K562 (cell line): ENCODE measurements at regions not wholly inside any gene's neighbourhood (a gene's known extent, or its start where the extent isn't known, plus 50 kb on each side); places are given as distances from the start of the nearest gene placed in this dataset.

ENCODE experiments used
- ATAC-seq: fragments of 200-7000 bp; cut with Tn5 transposase; 3 replicates; pipeline ENCODE4 v1.9.1; 2020; ENCODE audit warnings: moderate library complexity
- BruUV-seq: library from RNA; stranded (reverse); fragments of 400-500 nt; replicated peaks from 2 replicates; lab custom pipeline; 2021; lab: Mats Ljungman, UMichigan
- CTCF ChIA-PET: fragments of 300-600 bp; formaldehyde crosslinking; extraction: SDS; loops from one replicate; lab custom pipeline; 2021; ENCODE audit warnings: low intra/inter-chr PET ratio; lab: Yijun Ruan, JAX
- POLR2A ChIA-PET: fragments of 300-600, 350-650 bp; sonication (Branson Sonifier 250); formaldehyde crosslinking; extraction: SDS; loops from one replicate; lab custom pipeline; 2021; ENCODE audit warnings: antibody characterized with exemption, inconsistent platforms; lab: Yijun Ruan, JAX
- DNase-seq, 4 experiments: peaks; one replicate each; pipeline versions ENCODE4 v3.0.0 to v3.0.0-alpha.2; 2011 to 2018; ENCODE audit warnings: low spot score in 3 of 4, mixed read lengths in 3 of 4; ENCODE audit errors: extremely low read depth in 1 of 4
- FAIRE-seq: peaks from 2 replicates; lab custom pipeline; 2011; peaks lifted over from hg19 to GRCh38; lab: Jason Lieb, UNC
- H2AFZ ChIP-seq: 2 replicates; pipeline ENCODE4 v1.6.0; 2011; ENCODE audit warnings: low read depth, low read length, control low read depth, inconsistent platforms
- H3K27ac ChIP-seq: fragments of 200-600 bp; 3 replicates; pipeline ENCODE4 v1.8.0; 2011; ENCODE audit warnings: low read depth, mild to moderate bottlenecking, control low read depth, inconsistent platforms, low read length, moderate library complexity, mixed read lengths; ENCODE audit errors: extremely low read depth
- H3K27me3 ChIP-seq, 2 experiments: fragments of 300-600 bp in 1 of 2; 2 replicates in 1 of 2; 3 replicates in 1 of 2; pipeline versions ENCODE4 v1.6.0 to v1.8.0; 2011; ENCODE audit warnings: inconsistent platforms in 2 of 2, low read length in 2 of 2, mild to moderate bottlenecking in 1 of 2, mixed read lengths in 1 of 2, moderate library complexity in 1 of 2; ENCODE audit not compliant: control insufficient read depth in 2 of 2, insufficient read depth in 2 of 2
- H3K36me3 ChIP-seq: fragments of 300-600 bp; 3 replicates; pipeline ENCODE4 v1.8.0; 2011; ENCODE audit warnings: mild to moderate bottlenecking, low read length, inconsistent platforms; ENCODE audit not compliant: control insufficient read depth, insufficient read depth
- H3K4me1 ChIP-seq, 2 experiments: fragments of 200-600 bp in 1 of 2; replicated peaks in 1 of 2; 2 replicates in 1 of 2; 3 replicates in 1 of 2; pipeline versions ENCODE4 v1.5.1 to v1.8.0; 2011; ENCODE audit warnings: inconsistent platforms in 2 of 2, low read length in 2 of 2, mild to moderate bottlenecking in 1 of 2, mixed read lengths in 1 of 2, moderate library complexity in 1 of 2; ENCODE audit not compliant: control insufficient read depth in 2 of 2, insufficient read depth in 2 of 2
- H3K4me2 ChIP-seq: 2 replicates; pipeline ENCODE4 v1.6.1; 2011; ENCODE audit warnings: low read length, control low read depth, inconsistent platforms, mixed read lengths; ENCODE audit not compliant: insufficient read depth
- H3K4me3 ChIP-seq: fragments of 200-600 bp; sonication (generic), shearing (Covaris generic); 2 replicates; pipeline ENCODE4 v1.5.1; 2016; ENCODE audit warnings: control low read depth, inconsistent platforms
- H3K79me2 ChIP-seq: fragments of 200-600 bp; 3 replicates; pipeline ENCODE4 v1.8.0; 2011; ENCODE audit warnings: low read length, inconsistent platforms; ENCODE audit not compliant: control insufficient read depth, insufficient read depth
- H3K9ac ChIP-seq, 2 experiments: 2 replicates each; pipeline versions ENCODE4 v1.6.0 to v1.6.1; 2011; ENCODE audit warnings: low read depth in 2 of 2, low read length in 2 of 2, control low read depth in 1 of 2, inconsistent platforms in 1 of 2, mild to moderate bottlenecking in 1 of 2, mixed read lengths in 1 of 2; ENCODE audit not compliant: insufficient read depth in 1 of 2
- H3K9me1 ChIP-seq: one replicate; pipeline ENCODE4 v1.6.0; 2011; ENCODE audit warnings: inconsistent platforms, mild to moderate bottlenecking, low read length, moderate library complexity; ENCODE audit not compliant: control insufficient read depth, insufficient read depth
- H3K9me3 ChIP-seq: replicated peaks from 2 replicates; pipeline ENCODE4 v1.5.1; 2011; ENCODE audit warnings: low read depth, low read length, inconsistent platforms; ENCODE audit not compliant: control insufficient read depth, insufficient read depth
- H4K20me1 ChIP-seq: replicated peaks from 2 replicates; pipeline ENCODE4 v1.6.1; 2011; ENCODE audit warnings: low read length, inconsistent platforms, mixed read lengths; ENCODE audit not compliant: control insufficient read depth, insufficient read depth
- CBX1 ChIP-seq: sonication (generic); IDR thresholded peaks from 2 replicates; pipeline ENCODE4 v1.6.1; 2016; ENCODE audit warnings: antibody characterized with exemption, low read depth, mild to moderate bottlenecking
- HBP1 ChIP-seq: fragments of 450-650 bp; formaldehyde crosslinking; IDR thresholded peaks from 2 replicates; pipeline ENCODE4 v1.4.0; 2022; ENCODE audit warnings: missing genetic modification characterization
- KAT8 ChIP-seq: fragments of 450-650 bp; IDR thresholded peaks from 2 replicates; pipeline ENCODE4 v1.6.1; 2016; ENCODE audit warnings: low read depth, mild to moderate bottlenecking
- PRMT5 ChIP-seq: sonication (generic); formaldehyde crosslinking; IDR thresholded peaks from 2 replicates; pipeline ENCODE4 v1.5.0; 2020; ENCODE audit warnings: missing genetic modification reagents
- ZBTB9 ChIP-seq: fragments of 450-650 bp; formaldehyde crosslinking; IDR thresholded peaks from 2 replicates; pipeline ENCODE4 v1.4.0; 2020; ENCODE audit warnings: mild to moderate bottlenecking, moderate library complexity
- ZNF282 ChIP-seq: sonication (generic); formaldehyde crosslinking; IDR thresholded peaks from 2 replicates; pipeline ENCODE4 v1.8.1; 2023; ENCODE audit warnings: missing genetic modification reagents
- ZNF316 ChIP-seq: fragments of 450-650 bp; IDR thresholded peaks from 2 replicates; pipeline ENCODE4 v1.6.1; 2016
- ZNF561 ChIP-seq: fragments of 450-650 bp; formaldehyde crosslinking; conservative IDR thresholded peaks from 2 replicates; pipeline ENCODE4 v1.4.0; 2020; ENCODE audit warnings: mild to moderate bottlenecking, moderate library complexity
- WGBS: fragments of 100-300 bp; shearing (Covaris generic); methylation state at CpG from one replicate; pipeline ENCODE4 v1.1.6; 2016; ENCODE audit warnings: low coverage, mixed read lengths; ENCODE audit not compliant: insufficient coverage; ENCODE audit errors: missing lambda C conversion rate; 5-methylcytosine and 5-hydroxymethylcytosine counted together
- in situ Hi-C: fragments of 300-500 bp; cut with MboI; formaldehyde crosslinking; loops from 4 replicates; pipeline ENCODE4 v1.15.0; 2018; ENCODE audit warnings: inconsistent platforms, mixed read lengths
- intact Hi-C: fragments of 100-400 bp; cut with micrococcal nuclease; formaldehyde crosslinking; loops from 2 replicates; pipeline ENCODE4 v1.14.2; 2022

- in situ Hi-C loops = no loop called here
- Histone ChIP-seq H2AFZ (no peak overlapping the region), H3K9me1 (no peaks in the 10 kb centered on the region)
- POLR2A ChIA-PET = no interaction called here
- TF ChIP-seq CBX1 (no peak), ZNF561 (no peak), PRMT5 (CRISPR knock-in tag) (no peak), KAT8 (no peak), ZNF282 (no peak), ZBTB9 (CRISPR knock-in tag) (no peak), HBP1 (no peak), ZNF316 (no peak)
- TF ChIP-seq, all 486 proteins: peak for 0
- Histone ChIP-seq H3K27me3 (no peaks in the 10 kb centered on the region), H4K20me1 (no peaks in the 10 kb centered on the region), H3K9ac (no peak overlapping the region), H3K4me1 (no peaks in the 10 kb centered on the region), H3K9me3 (no peaks in the 10 kb centered on the region), H3K4me3 (no peak overlapping the region), H3K79me2 (no peaks in the 10 kb centered on the region), H3K27ac (no peak overlapping the region), H3K4me2 (no peak overlapping the region), H3K36me3 (no peaks in the 10 kb centered on the region)
- CTCF ChIA-PET = no interaction called here
- ATAC-seq = no peak
- 0% methylated on average over 3 of the region's 3 CpGs for WGBS
- no peak for FAIRE-seq
- no TSS peak for BruUV-seq
- intact Hi-C loops = no loop called here
- DNase-seq = no peak
Measured at GRCh38 chr2:34808426-34808825, 1209.3 kb upstream of the FAM98A start.
